Activated CD4-positive, alpha-beta memory T cell treated with anti-CD3 and anti-CD28 coated beads for 36 hours (primary cell): ENCODE measurements at regions not wholly inside any gene's neighbourhood (a gene's known extent, or its start where the extent isn't known, plus 50 kb on each side); places are given as distances from the start of the nearest gene placed in this dataset.

ENCODE experiments used
- CTCF ChIA-PET: fragments of 350-600 bp; sonication (Branson Sonifier 250); formaldehyde crosslinking; loops from one replicate; lab custom pipeline; 2021; ENCODE audit warnings: antibody characterized with exemption, inconsistent platforms; lab: Charles Lee
- POLR2A ChIA-PET: fragments of 350-600 bp; sonication (Branson Sonifier 250); formaldehyde crosslinking; loops from one replicate; lab custom pipeline; 2021; ENCODE audit warnings: antibody characterized with exemption; lab: Charles Lee
- DNase-seq: peaks from one replicate; pipeline ENCODE4 v3.0.0-alpha.2; 2020
- H3K27ac Mint-ChIP-seq: one replicate; pipeline ENCODE4 v1.8.0; 2021; ENCODE audit warnings: mixed read lengths
- H3K27me3 Mint-ChIP-seq: one replicate; pipeline ENCODE4 v1.8.0; 2021; ENCODE audit warnings: mixed read lengths
- H3K36me3 Mint-ChIP-seq: one replicate; pipeline ENCODE4 v1.8.0; 2021; ENCODE audit warnings: mixed read lengths
- H3K4me1 Mint-ChIP-seq: one replicate; pipeline ENCODE4 v1.8.0; 2021; ENCODE audit warnings: low read depth, mixed read lengths
- H3K4me3 Mint-ChIP-seq: one replicate; pipeline ENCODE4 v1.8.0; 2021; ENCODE audit warnings: mild to moderate bottlenecking, mixed read lengths
- H3K9me3 Mint-ChIP-seq: one replicate; pipeline ENCODE4 v1.8.0; 2021; ENCODE audit warnings: mixed read lengths
- intact Hi-C: fragments of 100-400 bp; cut with micrococcal nuclease; formaldehyde crosslinking; loops from one replicate; pipeline ENCODE4 v1.15.1; 2023

- no peak for DNase-seq
- intact Hi-C loops: no loop called here
- H3K36me3 Mint-ChIP-seq: no peaks in the 10 kb centered on the region
- no peaks in the 10 kb centered on the region for H3K27me3 Mint-ChIP-seq
- peaks cover 4% of the 10 kb centered on the region for H3K9me3 Mint-ChIP-seq
- ChIA-PET POLR2A (no interaction called here), CTCF (no interaction called here)
- H3K4me1 Mint-ChIP-seq: no peaks in the 10 kb centered on the region
- no peak overlapping the region for H3K27ac Mint-ChIP-seq
- H3K4me3 Mint-ChIP-seq: no peak overlapping the region
Observed at GRCh38 chr14:29232711-29233110, 466.1 kb downstream of the FOXG1 start.

DNA sequence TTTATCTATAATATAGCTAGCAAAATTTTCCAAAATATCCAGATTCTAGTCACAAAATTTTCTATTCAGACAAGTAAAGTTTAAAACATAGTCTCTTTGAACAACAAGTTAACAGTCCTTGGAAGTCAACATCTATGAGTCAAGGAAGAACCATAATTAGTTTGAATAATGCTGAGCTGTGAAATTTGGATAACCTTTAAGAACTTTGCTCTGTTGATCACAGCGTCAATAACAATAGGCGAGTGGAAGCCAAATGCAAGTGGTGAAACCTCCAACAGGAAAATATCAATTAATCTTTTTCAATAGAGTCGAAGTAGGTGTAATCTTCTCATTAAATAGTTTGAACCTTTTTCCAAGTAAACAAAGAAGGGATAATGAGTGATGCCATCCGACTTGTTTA, 466.6 kb downstream of the FOXG1 start:
- POLR2A ChIA-PET: no interaction called here
- H3K9me3 Mint-ChIP-seq: peaks cover 4% of the 10 kb centered on the region
- H3K4me3 Mint-ChIP-seq: no peak overlapping the region
- no peaks in the 10 kb centered on the region for H3K4me1 Mint-ChIP-seq
- intact Hi-C loops: no loop called here
- no peak overlapping the region for H3K27ac Mint-ChIP-seq
- CTCF ChIA-PET: no interaction called here
- no peak for DNase-seq
- H3K27me3 Mint-ChIP-seq: no peaks in the 10 kb centered on the region
- no peaks in the 10 kb centered on the region for H3K36me3 Mint-ChIP-seq

DNA sequence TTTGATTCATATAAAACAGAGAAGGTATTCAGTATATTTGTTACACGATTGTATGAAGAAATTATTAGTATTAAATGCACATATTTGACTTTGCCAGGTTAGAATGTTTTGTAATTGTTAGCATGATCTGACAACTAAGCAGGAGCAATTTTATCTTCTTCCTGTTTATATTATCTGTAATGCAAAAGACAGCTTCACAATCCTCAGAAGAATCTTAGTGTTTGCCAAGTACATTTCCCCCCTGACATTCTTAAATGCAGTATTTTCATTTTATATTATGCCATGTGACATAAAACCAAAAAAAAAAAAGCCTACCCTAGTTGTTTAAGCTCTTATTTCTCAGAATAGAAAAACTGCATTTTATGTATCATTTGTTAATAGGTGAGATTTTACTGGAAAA, 469.4 kb downstream of the FOXG1 start:
- no peaks in the 10 kb centered on the region for H3K27me3 Mint-ChIP-seq
- H3K4me1 Mint-ChIP-seq: no peaks in the 10 kb centered on the region
- DNase-seq: no peak
- no peak overlapping the region for H3K4me3 Mint-ChIP-seq
- ChIA-PET CTCF (no interaction called here), POLR2A (no interaction called here)
- peaks cover 5% of the 10 kb centered on the region for H3K9me3 Mint-ChIP-seq
- intact Hi-C loops: no loop called here
- no peak overlapping the region for H3K27ac Mint-ChIP-seq
- no peaks in the 10 kb centered on the region for H3K36me3 Mint-ChIP-seq

- H3K27me3 Mint-ChIP-seq: no peaks in the 10 kb centered on the region
- intact Hi-C loops: no loop called here
- CTCF ChIA-PET: no interaction called here
- DNase-seq: no peak
- peaks cover 3% of the 10 kb centered on the region for H3K9me3 Mint-ChIP-seq
- H3K27ac Mint-ChIP-seq: no peak overlapping the region
- POLR2A ChIA-PET: no interaction called here
- H3K4me1 Mint-ChIP-seq: no peaks in the 10 kb centered on the region
- H3K36me3 Mint-ChIP-seq: no peaks in the 10 kb centered on the region
- H3K4me3 Mint-ChIP-seq: no peak overlapping the region
Observed at GRCh38 chr14:29236401-29236800, 469.8 kb downstream of the FOXG1 start.

GRCh38 chr14:29236848-29237247, 470.3 kb downstream of the FOXG1 start:
- POLR2A ChIA-PET: no interaction called here
- no peak overlapping the region for H3K27ac Mint-ChIP-seq

DNA sequence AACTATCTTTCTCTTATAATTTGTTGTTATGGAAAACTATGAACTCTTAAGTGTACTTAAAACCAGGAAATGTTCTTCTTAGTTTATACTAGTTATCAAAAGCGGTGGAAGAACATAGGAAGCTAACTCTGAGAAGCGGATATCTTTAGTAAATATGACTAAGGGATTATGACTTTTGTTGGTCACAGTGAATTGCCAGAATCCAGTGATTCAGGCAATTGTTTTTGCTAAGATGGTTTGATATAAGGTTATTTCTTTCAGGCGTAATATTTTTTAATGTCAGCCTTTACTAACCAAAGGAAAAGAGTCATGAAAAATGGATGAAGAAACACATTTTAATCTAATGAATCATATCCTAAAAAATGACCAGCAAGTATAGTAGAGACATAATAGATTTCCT, 473.5 kb downstream of the FOXG1 start:
- DNase-seq: no peak
- peaks cover 14% of the 10 kb centered on the region for H3K9me3 Mint-ChIP-seq
- no peaks in the 10 kb centered on the region for H3K4me1 Mint-ChIP-seq
- H3K27me3 Mint-ChIP-seq: no peaks in the 10 kb centered on the region
- H3K27ac Mint-ChIP-seq: no peak overlapping the region
- no peaks in the 10 kb centered on the region for H3K36me3 Mint-ChIP-seq
- intact Hi-C loops: no loop called here
- ChIA-PET CTCF (no interaction called here), POLR2A (no interaction called here)
- H3K4me3 Mint-ChIP-seq: no peak overlapping the region

More at GRCh38 chr14:29236848-29237247, 470.3 kb downstream of the FOXG1 start:
- CTCF ChIA-PET: no interaction called here
- intact Hi-C loops: no loop called here
- DNase-seq: no peak
- Mint-ChIP-seq H3K4me3 (no peak overlapping the region), H3K4me1 (no peaks in the 10 kb centered on the region), H3K27me3 (no peaks in the 10 kb centered on the region), H3K36me3 (no peaks in the 10 kb centered on the region), H3K9me3 (peaks cover 3% of the 10 kb centered on the region)

- Mint-ChIP-seq H3K4me3 (no peak overlapping the region), H3K4me1 (no peaks in the 10 kb centered on the region), H3K27me3 (no peaks in the 10 kb centered on the region), H3K27ac (no peak overlapping the region), H3K36me3 (peaks cover 2% of the 10 kb centered on the region), H3K9me3 (peaks cover 22% of the 10 kb centered on the region)
- DNase-seq: no peak
- ChIA-PET CTCF (interaction anchor here (0.6 kb wide), 1 partner anchor 227 kb away, joined by 3 read pairs; no protein-coding TSS in a partner anchor), POLR2A (no interaction called here)
- intact Hi-C loops: no loop called here
Observed at GRCh38 chr14:29242755-29243754, 476.5 kb downstream of the FOXG1 start.

- H3K36me3 Mint-ChIP-seq: no peaks in the 10 kb centered on the region
- CTCF ChIA-PET: no interaction called here
- no peak for DNase-seq
- no peak overlapping the region for H3K27ac Mint-ChIP-seq
- no peaks in the 10 kb centered on the region for H3K4me1 Mint-ChIP-seq
- POLR2A ChIA-PET: no interaction called here
- intact Hi-C loops: no loop called here
- H3K27me3 Mint-ChIP-seq: no peaks in the 10 kb centered on the region
- H3K4me3 Mint-ChIP-seq: no peak overlapping the region
- peaks cover 29% of the 10 kb centered on the region for H3K9me3 Mint-ChIP-seq
Observed at GRCh38 chr14:29255692-29256091, 489.1 kb downstream of the FOXG1 start.

DNA sequence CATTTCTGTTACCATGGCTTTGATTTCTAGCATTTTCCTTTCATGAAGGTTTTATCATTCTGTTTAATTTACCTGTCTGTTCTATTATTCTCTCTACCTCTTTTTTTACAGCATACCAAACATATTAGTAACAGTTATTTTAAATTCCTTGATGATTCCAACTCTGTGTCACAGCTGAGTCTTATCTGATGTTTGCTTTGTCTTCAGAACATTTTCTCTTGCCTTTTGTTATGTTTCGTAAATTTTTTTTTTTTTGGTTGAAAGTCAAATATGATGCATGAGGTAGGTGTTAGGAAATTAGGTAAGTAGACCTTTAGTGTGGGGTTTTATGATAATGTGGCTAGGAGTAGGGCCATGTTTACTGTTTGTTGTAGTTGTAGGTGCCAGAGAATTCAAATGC, 496.4 kb downstream of the FOXG1 start:
- Mint-ChIP-seq H3K4me1 (no peaks in the 10 kb centered on the region), H3K9me3 (peaks cover 36% of the 10 kb centered on the region), H3K27ac (no peak overlapping the region), H3K4me3 (no peak overlapping the region), H3K27me3 (no peaks in the 10 kb centered on the region), H3K36me3 (peaks cover 1% of the 10 kb centered on the region)
- intact Hi-C loops: no loop called here
- no peak for DNase-seq
- ChIA-PET CTCF (no interaction called here), POLR2A (no interaction called here)

DNA sequence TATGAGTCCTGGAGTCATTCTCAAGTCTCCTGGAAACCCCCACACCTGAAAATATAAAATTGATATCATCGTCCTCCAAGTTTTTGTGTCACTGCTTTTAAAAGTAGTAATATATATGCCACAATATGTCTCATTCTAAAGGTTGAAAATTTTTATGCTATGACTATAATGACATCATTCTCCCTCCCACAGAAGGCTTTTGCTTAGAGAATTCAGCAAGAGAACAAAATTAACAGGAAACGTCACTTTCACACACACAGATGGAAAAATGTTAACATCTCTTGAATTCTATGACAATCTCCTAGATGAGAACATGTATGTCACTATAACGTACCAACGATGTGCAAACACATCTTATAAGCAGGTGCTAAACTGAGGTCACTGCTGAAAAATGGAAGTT, 498.3 kb downstream of the FOXG1 start:
- H3K36me3 Mint-ChIP-seq: peaks cover 1% of the 10 kb centered on the region
- H3K4me3 Mint-ChIP-seq: no peak overlapping the region
- peaks cover 33% of the 10 kb centered on the region for H3K9me3 Mint-ChIP-seq
- ChIA-PET CTCF (no interaction called here), POLR2A (no interaction called here)
- H3K27me3 Mint-ChIP-seq: no peaks in the 10 kb centered on the region
- H3K27ac Mint-ChIP-seq: no peak overlapping the region
- DNase-seq: no peak
- H3K4me1 Mint-ChIP-seq: no peaks in the 10 kb centered on the region
- intact Hi-C loops: no loop called here

DNA sequence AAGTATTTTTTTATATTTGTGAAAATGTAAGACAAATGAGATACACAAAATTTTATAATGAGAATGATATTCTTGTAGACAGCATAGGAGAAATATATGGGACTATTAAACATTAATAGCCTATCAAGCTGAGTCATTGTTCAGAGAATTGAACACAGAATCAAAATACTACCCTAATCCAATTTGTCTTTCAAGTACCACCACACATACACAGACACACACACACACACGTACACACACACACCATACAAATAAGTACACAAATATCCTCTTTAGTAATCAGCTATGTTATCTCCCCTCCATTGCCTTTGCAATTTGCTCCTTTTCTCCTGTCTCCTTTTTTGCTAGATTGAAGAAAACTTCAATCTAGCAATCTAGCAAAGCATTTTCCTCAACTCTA, 499.3 kb downstream of the FOXG1 start:
- Mint-ChIP-seq H3K27ac (no peak overlapping the region), H3K27me3 (no peaks in the 10 kb centered on the region), H3K36me3 (peaks cover 1% of the 10 kb centered on the region), H3K9me3 (peaks cover 32% of the 10 kb centered on the region), H3K4me3 (no peak overlapping the region), H3K4me1 (no peaks in the 10 kb centered on the region)
- POLR2A ChIA-PET: no interaction called here
- CTCF ChIA-PET: no interaction called here
- no peak for DNase-seq
- intact Hi-C loops: no loop called here

DNA sequence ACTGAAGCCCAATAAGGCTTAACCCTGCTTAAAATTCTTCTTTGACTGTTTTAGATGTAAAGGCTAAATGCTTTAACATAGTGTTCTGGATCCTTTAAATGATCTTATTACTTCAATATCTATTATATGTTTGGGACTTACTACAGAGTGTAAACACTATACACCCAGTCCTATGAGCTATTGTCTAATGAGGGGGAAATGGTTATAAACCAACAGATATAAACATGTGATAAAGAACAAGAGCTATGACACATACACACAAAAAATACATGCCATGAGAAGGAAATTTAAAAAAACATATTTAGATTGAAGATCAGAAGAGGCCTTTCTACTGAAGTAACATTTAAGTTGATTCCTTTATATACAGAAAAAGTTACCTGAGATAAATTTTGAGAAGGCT, 505.1 kb downstream of the FOXG1 start:
- CTCF ChIA-PET: no interaction called here

GRCh38 chr14:29273513-29273912, 506.9 kb downstream of the FOXG1 start:
- intact Hi-C loops: no loop called here
- H3K27ac Mint-ChIP-seq: no peak overlapping the region
- ChIA-PET CTCF (no interaction called here), POLR2A (no interaction called here)
- H3K36me3 Mint-ChIP-seq: no peaks in the 10 kb centered on the region
- H3K4me3 Mint-ChIP-seq: no peak overlapping the region
- H3K4me1 Mint-ChIP-seq: no peaks in the 10 kb centered on the region
- H3K27me3 Mint-ChIP-seq: no peaks in the 10 kb centered on the region
- peaks cover 9% of the 10 kb centered on the region for H3K9me3 Mint-ChIP-seq
- no peak for DNase-seq

More for the DNA sequence above, 505.1 kb downstream of the FOXG1 start:
- H3K9me3 Mint-ChIP-seq: peaks cover 16% of the 10 kb centered on the region
- H3K27me3 Mint-ChIP-seq: no peaks in the 10 kb centered on the region
- intact Hi-C loops: no loop called here
- no peak for DNase-seq
- POLR2A ChIA-PET: no interaction called here
- H3K4me3 Mint-ChIP-seq: no peak overlapping the region
- H3K4me1 Mint-ChIP-seq: no peaks in the 10 kb centered on the region
- no peak overlapping the region for H3K27ac Mint-ChIP-seq
- peaks cover 1% of the 10 kb centered on the region for H3K36me3 Mint-ChIP-seq
